HG03342 (cell line): ENCODE measurements at regions not wholly inside any gene's neighbourhood (a gene's known extent, or its start where the extent isn't known, plus 50 kb on each side); places are given as distances from the start of the nearest gene placed in this dataset.
"Not testable (repeated sequence)": the region's sequence is repeated elsewhere in the genome, so short reads cannot be mapped to it uniquely, and the experiment has no call there.

Source experiments
- ATAC-seq: cut with Tn5 transposase; IDR thresholded peaks from one replicate; pipeline ENCODE4 v1.9.1; 2021; ENCODE audit warnings: mild to moderate bottlenecking, moderate library complexity; ENCODE audit not compliant: unreplicated experiment

DNA sequence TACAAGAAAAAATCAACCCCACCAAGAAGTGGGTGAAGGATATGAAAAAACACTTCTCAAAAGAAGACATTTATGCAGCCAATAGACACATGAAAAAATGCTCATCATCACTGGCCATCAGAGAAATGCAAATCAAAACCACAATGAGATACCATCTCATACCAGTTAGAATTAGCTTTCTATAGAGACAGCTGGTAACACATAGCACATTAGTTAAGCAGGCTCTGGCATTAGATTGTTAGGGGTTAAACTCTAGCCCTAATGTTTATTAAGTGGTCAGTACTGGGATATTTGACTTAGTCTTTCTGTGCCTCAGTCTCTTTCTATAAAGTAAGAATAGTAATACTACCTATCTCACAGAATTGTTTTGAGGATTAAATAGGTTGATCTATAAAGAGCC, 65.2 kb upstream of the TGFBR2 start:
- not testable (repeated sequence) for ATAC-seq

DNA sequence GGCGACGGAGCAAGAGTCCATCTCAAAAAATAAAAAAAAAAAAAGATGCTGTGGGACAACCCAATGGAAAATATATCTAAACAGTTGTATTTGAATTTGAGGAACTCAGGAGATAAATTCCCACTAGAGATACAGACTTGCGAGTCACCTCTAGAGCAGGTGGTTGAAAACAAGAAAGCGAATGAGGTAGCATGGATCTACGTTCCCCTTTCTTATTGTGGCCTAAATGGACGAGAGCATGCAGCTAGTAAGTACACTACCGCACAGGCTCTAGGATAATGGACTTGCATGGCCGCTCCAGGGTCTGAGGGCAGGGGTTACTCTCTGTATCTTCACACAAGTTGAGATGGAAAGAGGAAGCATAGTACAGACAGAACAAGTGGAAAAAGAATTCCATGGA, 63.5 kb upstream of the TGFBR2 start:
- ATAC-seq, result no peak

DNA sequence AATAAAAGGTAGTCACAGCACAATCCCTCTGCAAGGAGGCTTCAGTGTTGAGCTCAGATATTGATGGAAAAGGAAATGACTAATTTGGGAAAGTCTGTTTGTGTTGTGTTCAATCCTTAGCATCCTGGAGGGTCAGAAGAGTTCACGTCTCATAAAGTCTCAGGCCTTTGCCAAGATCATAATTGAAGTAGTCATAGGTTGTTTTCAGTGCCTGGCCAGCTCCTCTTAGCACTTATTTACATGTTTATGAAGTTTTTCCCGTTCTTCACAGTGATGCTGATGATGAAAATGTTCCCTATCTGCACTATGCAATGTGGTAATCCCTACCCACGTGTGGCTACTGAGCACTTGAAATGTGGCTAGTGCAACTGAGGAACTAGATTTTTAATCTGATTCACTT, 61.6 kb upstream of the TGFBR2 start:
- ATAC-seq, result no peak

GRCh38 chr3:30546934-30547333, 59.5 kb upstream of the TGFBR2 start:
- ATAC-seq, result no peak

GRCh38 chr3:30547716-30548115, 58.7 kb upstream of the TGFBR2 start:
- ATAC-seq, result no peak

- no peak for ATAC-seq
Observed at GRCh38 chr3:30548600-30548999, 57.8 kb upstream of the TGFBR2 start.

GRCh38 chr3:30549600-30549999, 56.8 kb upstream of the TGFBR2 start:
- no peak for ATAC-seq

DNA sequence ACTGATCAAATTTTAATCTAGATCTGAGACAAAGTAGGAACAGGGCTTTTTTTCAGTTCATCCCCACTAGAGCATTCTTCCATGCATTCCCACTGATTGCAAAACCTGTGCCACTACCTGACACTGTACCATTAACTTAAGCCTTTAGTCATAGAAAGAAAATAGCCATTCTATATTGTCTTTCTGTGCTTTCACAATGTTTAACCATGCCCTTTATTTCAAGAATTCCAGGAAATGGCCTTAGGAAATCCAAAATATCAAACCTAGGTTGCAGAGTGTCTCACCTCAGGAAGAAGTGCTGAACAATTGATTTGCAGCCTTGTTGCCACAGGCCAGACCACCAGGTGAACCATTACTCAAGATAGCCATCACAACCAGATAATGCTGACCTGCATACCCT, 56.2 kb upstream of the TGFBR2 start:
- ATAC-seq, result no peak

DNA sequence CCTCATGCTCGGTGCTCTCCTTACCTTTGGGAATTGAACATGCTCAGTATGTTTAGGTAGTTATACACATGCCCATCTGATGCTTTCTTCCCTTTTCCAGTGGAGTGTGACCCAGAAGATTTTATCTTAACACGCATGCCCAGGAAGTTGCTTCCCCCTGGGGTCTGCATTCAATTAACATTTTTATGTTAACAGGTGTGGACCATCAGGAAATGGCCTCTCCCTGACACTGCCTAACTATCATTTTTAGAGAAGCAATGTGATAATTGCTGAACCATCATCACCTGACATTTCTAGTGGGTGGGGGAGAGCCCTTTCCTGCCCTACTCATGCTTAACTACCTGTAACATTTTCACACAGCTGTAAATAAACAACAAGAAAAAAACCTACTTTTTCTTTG, 55.1 kb upstream of the TGFBR2 start:
- no peak for ATAC-seq

DNA sequence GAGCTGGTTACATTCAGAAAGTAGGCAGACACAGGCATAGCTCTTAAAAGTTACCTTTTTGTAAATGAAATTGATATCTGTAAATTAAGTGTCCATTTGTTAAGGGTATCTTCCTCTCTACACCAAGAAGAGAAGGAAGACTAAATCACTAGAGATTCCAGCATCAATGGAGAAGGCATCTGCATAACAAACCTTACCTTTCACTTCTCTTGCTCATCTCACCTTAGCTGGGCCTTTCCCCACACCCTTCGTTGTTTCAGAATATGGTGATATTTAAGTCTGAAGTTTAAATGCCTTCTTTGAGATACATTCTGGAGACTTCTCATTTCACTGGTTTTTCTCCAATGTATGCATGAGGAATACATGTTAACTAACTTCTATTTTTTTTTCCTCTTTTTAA, 54.5 kb upstream of the TGFBR2 start:
- no peak for ATAC-seq

- no peak for ATAC-seq
Observed at GRCh38 chr3:30553641-30554316, 52.6 kb upstream of the TGFBR2 start.

DNA sequence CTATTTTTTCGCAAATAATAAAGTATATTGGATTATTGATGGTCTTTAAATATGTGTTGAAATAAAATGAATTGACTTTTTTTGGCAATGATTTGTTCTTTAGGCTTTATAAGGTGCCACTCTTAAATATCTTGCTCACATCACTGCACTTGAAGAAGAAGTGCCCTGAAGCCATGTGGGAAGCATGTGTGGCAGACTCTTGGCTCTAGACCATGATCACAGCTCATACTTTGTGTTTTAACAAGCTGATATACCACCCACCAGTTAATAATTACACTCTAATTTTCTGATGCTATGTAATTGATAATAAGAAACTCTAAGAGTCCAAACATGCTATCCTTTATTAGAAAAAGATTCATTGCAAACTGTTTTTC, 52.1 kb upstream of the TGFBR2 start:
- no peak for ATAC-seq

DNA sequence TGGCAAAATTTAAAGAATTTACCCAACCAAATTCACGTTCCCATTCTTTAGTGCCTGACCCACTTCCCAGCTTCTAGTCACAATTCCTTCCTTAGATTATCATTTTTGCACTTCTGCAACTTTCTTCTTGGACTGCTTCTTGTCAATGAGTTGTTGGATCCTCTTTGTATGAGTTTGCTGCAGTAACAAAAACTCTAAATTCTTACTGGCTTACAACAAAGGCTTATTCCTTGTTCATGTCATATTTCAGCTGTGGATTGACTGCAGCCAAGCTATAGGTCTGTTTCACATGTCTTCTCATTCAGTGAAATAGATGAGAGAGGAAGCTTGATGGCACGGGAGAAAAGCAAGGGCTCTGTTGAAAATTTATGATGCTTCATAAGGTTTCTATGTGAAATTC, 50.4 kb upstream of the TGFBR2 start:
- no peak for ATAC-seq
